ENCODE measurements at regions not wholly inside any gene's neighbourhood (a gene's known extent, or its start where the extent isn't known, plus 50 kb on each side); places are given as distances from the start of the nearest gene placed in this dataset.

DNA sequence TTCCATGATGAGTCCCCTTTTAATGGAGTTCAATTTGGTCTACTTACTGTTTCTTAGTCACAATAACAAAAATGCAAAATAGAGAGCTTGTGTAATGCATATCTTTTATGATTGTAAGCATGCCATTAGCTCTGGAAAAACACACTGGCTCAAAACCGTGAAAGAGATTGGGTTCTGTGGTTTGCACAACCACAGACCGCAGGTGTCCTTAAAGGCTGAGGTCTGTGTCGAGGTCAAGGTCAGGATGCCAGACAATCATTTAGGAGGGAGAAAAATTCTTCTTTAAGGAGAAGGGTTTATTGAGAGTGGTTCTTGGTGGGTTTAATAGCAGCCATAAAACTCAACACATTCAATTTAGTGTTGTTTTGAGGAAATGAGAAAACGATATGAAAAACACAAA lies 487.2 kb downstream of the GALR1 start:
- DNase-seq (ENCODE audit: low read depth in 4 of 4, low spot score in 1 of 4), result no peak

DNA sequence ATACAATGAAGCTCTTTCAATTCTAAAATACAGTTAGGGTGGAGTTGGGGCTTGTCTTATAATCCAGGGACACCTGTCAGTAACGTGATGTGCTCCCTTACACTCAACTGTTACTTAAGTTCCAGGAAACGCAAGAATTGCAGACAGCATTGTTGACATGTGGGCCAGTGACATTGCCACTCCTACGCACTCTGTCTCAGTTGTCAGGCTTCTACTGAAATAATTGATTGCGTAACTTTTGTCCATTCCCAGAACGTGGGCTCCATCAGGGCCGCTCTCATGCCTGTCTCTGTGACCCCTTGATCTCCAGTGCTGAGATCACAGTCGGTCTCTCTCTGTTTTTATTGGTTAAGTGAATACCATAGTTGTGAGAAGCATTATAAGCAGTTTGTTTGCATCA lies 487.8 kb downstream of the GALR1 start:
- DNase-seq (ENCODE audit: low read depth in 4 of 4, low spot score in 1 of 4), result no peak

DNA sequence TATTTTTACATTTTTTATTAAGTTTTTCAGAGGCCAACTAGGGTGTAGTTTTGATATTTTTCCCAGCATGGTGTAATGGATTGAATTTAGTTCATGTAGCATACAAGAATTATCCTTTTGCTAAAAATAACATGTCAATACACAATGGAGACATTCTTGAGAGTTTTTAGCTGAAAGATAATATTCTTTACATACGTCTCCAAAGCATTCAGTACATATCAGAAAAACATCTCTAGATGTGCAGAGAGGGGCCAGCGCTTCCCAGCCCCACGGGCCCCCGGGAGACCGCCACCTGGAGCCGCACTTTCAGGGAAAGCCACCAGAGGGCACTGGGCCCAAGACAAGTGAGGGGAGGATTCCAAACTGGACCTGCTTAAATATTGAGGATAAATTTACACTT lies 499.4 kb downstream of the GALR1 start:
- DNase-seq (ENCODE audit: low read depth in 4 of 4, low spot score in 1 of 4), result no peak

DNA sequence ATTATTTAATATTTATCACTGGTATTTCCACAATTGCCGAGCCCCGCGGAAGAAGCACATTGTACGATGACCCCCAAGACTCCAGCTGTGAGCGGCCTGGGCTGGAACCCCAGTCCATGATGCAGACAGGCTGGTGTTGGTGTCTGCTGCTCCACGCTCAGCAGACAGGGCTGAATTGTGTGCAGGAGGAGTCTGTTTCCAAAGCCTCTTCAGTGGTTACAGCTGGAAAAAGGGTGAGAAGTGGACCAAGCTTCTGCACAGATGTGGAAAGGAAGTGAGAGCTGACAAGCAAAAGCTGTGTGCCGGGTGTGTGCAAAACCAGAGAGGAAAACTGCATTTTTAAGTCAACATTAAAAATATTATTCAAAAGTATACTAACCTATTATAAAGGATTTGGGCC lies 500.4 kb downstream of the GALR1 start:
- no peak for DNase-seq (ENCODE audit: low read depth in 4 of 4, low spot score in 1 of 4)

DNA sequence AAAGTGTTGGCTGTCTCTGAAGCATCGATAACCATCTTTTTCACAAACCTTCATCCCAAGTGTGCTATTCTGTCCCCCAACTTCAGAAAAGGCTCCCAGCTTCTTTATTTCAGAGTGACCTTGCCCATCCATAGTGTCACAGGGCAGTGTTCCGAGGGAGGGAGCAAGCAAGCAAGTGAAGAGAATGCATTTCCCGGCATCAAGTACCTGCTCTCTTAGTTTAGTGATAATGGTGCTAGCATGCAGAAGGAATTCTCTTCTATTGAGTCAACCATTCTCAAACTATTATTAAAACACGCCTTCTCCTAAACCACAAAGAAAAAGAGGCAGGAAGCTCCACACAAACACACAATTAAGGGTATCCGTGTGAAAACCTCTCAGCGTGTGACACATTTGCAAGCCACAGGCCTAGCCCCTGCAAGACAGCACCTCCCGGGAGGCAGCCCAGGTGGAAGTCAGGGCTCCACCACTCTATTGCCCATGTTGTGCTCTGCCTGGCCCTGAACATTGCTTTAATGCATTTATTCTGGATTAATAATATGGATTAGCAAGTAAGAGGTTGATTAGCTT lies 504.9 kb downstream of the GALR1 start:
- no peak for DNase-seq (ENCODE audit: low read depth in 4 of 4, low spot score in 1 of 4)

DNA sequence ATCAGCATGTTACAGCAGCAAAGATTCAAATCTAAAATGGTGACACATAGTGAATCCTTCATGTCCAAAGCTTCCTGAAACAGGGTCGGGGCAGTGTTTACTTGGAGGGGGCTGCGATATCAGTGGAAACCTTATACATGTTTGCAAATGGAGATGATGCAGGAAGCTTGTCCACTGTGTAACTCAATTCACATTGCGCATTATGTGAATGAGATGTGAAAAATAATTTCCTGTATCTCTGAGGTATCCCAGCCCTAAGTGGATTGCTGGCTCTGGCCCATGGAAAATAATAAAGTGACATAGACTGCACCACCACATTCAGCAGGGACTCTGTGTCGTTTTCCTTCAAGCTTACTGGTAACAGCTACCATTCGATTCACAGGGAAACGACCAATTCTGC lies 505.5 kb downstream of the GALR1 start:
- DNase-seq (ENCODE audit: low read depth in 4 of 4, low spot score in 1 of 4), result no peak

DNA sequence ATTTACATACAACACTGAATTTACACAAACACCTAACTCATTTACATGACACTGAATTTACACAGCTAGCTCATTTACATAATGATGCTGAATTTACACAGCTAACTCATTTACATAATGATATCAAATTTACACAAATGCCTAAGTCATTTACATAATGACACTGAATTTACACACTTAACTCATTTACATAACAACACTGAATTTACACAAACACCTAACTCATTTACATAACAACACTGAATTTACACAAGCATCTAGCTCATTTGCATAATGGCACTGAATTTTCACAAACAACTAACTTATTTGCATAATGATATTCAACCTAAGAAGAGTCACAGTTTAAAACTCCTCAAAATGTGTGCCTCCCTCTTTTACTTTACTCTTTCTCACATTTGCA lies 511.7 kb downstream of the GALR1 start:
- DNase-seq (ENCODE audit: low read depth in 4 of 4, low spot score in 1 of 4), result no peak

DNA sequence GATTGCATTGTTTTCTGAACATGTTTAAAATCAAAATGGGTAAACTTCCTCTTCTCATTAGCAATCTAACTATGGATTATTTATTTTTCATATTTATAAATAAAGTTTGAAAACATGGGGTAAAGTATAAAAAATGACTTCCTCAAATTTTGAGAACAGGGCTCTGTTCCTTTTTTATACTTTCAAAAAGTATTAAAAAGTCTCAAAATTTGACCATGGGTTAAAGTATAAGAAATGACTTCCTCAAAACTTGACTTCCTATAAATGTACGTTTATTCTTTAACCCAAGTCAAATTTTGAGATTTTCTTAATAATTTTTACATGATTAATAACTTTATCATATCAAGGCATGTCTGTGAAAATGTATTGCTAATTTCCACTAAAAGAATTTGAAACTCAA lies 512.4 kb downstream of the GALR1 start:
- DNase-seq (ENCODE audit: low read depth in 4 of 4, low spot score in 1 of 4), result no peak

DNA sequence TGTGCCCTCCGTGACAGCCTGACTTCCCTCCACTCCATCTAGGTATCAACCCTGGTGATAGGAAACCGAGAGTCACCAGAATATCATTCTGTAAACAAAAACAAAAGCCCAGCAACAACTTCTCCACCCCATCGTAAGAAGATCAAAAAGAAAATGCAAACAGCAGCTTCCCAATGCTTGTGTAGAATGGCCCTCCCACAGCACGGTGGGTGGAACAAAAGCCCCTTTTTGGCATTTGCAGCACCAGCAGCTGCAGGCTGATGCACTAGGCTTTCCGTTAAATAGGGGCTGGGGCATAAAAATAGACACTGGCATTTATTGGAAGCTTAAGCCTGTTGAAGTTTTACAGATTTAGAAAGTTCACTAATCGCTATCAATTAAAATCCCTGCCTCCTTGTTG lies 513.0 kb downstream of the GALR1 start:
- no peak for DNase-seq (ENCODE audit: low read depth in 4 of 4, low spot score in 1 of 4)

DNA sequence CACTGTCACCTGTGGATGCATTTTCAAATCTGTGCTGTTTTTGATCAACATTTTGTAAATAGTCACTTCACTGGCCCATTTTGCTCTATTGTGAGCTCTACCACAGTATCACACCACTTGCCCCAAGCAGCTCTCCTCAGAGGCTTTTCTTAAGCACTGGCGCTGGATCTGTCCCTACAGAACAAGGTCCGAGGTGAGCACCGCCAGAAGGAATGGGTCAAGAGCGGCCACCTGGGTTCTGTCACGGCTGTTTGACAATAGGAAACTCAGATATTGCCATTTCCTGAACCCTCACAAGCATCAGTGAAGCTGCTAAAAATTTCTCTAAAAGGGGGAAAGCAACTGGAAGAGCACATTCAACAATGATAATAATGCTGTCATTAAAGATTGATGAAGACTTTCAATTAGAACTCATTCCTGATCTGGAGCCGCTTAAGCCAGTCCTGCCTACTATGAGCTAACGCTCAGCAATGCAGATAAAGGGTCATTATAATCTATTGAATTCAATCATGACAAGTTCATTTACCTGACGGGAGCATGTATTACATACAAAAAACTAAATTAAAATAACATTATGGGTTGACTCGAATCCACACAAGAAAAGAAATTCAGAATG lies 514.0 kb downstream of the GALR1 start:
- DNase-seq (ENCODE audit: low read depth in 4 of 4, low spot score in 1 of 4), result no peak

DNA sequence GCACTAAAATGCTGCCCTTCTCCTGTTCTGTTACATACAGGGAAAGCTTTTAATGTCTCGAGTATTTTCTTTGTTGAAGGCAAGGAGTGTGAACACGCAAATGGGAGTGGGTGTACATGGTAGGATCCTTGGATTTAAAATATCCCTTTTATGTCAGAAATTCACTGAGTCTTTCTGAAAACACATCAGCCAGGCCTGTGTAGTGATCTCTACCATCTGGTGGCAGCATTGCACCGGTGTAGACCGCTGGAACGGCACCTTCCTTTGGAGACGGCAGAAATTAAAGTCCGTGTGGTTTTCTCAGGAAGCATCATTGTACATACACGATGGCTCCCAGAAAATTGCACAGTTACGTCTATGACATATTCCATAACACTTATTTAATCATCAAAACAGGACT lies 515.8 kb downstream of the GALR1 start:
- no peak for DNase-seq (ENCODE audit: low read depth in 4 of 4, low spot score in 1 of 4)

DNA sequence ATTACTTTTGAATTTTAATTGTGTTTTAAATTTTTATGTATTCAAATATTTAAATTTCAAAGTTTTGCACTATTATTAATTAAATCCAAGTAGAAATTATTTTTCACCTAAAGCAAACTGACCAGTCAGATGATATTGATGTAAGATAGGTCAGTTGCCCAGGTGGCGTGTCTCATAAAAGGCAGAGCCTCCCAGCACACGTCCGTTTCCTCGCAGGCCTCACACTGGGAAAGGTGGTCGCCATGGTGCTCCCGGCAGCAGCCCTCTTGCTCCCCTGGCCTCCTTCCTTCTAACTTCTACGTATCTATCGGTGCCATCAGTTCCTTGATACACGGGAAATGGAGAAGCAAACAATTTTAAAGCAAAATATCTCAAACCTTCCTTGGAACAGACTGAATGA lies 516.8 kb downstream of the GALR1 start:
- no peak for DNase-seq (ENCODE audit: low read depth in 4 of 4, low spot score in 1 of 4)

DNA sequence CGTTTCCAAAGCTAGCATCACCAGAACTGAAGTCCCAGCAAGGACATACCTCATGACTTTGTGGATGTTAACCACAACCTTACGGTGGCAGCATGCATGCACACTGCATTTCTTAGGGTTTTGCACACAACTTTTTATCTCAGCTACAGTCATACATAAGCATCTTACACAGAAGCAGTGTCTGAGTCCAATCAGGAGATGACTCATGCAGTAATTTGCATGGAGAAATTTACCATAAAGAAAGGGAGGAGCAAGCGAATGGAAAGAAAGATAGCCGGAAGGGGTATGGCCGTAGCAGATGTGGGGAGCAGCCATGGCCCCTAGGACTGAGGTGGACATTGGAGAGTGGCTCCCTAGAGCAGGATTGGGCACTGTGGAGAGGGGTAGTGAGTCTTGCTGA lies 522.5 kb downstream of the GALR1 start:
- DNase-seq (ENCODE audit: low read depth in 4 of 4, low spot score in 1 of 4), result no peak

DNA sequence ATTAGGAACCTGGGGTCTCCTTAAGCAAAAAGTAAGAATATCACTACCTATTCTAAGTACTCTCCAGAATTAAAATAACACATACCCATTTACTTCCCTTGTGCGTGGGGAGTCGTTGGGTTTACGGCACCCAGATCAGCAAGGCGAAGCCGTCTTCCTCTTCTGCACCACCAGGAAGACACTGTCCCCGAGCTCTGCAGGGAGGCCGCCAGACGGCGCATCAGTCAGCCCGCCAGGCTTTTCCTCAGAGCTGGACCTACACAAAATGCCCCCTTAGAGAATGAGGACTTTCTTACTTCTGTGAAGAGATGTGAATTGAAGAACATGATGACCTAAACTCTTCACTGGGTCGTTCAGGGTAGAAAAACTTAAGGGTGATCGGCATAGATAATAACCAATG lies 526.5 kb downstream of the GALR1 start:
- DNase-seq (ENCODE audit: low read depth in 4 of 4, low spot score in 1 of 4), result no peak

DNA sequence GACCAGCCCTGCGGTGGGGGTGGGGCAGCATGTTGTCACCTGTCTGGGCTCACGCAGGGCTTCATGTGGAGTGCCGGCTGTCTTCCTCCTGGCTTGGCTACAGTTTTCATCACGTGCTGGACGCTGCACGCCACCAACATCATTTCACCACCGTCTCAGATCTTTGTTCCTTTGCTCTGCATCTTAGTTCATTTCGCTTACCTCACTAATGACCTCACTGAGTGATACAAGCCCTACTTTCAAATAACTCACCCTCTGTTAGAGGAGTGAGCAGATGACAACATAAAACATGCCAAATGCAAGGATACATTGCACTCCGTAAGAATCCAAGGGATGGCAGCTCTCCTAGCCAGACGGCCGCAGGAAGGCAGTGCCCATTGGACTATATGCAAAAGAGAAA lies 527.5 kb downstream of the GALR1 start:
- no peak for DNase-seq (ENCODE audit: low read depth in 4 of 4, low spot score in 1 of 4)

DNA sequence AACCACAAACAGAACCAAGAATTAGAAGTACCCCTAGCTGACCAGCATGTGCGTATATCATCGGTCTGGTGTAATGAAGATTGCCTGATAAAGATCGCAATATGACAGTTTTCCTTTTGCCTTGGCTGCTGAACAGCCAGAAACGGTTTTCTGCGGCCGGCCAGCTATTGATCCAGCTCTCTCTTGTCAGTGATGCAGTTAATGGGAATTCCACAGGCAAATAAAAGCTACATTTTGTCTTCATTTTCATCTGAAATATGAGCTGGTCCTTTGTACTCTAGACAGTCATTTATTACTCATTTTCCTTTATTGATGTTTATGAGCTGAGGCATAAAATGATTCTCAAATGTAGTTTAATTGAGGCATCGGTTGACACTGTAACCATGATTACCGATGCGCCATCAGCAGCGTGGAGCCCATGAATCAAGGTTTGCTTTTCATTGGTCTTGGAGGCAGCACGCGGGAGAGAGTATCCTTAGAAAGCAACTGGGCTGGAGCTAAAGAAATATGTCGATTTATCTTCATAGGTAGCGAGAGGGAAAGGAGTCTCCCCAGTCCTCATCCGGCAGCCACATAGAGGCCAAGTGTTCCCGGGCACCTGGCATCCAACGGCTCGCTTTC lies 535.2 kb downstream of the GALR1 start:
- no peak for DNase-seq (ENCODE audit: low read depth in 4 of 4, low spot score in 1 of 4)

DNA sequence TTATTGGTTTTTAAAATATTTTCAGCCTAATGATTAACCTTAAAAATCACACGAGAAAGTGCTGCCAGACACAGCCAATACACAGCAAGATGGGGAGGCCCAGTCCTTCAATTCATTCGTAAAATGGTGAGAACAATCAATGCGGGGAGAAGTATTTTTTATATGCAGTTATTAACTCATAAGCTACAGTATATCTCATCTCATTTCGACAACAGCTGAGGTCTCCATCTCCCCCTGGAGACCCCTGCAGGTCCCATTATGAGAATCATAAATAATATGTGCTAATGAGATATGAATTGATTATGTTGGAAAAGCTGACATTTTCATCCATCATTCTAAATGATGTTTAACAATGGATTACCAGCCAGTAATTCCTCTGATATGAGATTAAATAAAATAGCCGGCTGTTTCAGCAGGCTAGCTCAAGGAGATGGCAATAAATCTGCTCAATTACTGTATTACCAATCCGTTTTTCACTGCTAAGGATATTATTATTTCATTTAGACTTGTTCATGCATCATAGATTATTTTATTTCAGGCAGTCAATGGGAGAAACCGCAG lies 535.8 kb downstream of the GALR1 start:
- no peak for DNase-seq (ENCODE audit: low read depth in 4 of 4, low spot score in 1 of 4)

DNA sequence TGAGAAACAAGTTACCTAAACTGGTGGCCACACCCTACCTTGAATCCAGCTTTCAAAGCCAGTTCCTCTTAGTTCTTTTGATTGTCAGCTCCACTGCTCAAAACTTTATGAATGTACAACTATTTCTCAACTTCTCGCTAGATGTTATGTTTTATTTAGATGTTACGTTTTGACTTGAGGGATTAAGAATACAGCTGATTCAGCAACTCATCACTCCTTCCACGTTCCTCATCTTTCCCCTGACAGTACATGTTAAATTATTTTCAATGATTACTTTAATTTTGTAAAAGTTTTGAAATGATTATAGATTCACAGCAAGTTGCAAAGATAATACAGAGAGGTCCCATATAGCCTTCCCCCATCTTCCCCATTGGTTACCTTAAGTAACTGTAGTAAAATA lies 553.4 kb downstream of the GALR1 start:
- no peak for DNase-seq (ENCODE audit: low read depth in 4 of 4, low spot score in 1 of 4)

DNA sequence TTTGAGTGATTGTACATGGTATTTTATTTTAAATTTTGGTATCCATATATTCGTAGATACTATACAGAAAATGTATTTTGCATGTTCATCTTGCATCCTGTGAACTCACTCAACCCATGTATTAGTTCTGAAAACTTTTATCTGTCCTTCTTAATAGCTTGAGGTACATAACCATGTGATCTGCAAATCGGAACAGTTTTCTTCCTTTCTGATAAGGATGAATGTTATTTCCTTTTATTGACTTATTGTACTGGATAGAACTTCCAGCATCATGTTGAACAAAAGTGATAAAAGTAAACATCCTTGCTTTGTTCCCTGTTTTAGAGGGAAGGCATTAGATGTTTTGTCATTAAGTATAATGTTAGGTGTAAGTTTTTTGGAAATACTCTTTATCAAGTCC lies 554.7 kb downstream of the GALR1 start:
- DNase-seq (ENCODE audit: low read depth in 4 of 4, low spot score in 1 of 4), result no peak

DNA sequence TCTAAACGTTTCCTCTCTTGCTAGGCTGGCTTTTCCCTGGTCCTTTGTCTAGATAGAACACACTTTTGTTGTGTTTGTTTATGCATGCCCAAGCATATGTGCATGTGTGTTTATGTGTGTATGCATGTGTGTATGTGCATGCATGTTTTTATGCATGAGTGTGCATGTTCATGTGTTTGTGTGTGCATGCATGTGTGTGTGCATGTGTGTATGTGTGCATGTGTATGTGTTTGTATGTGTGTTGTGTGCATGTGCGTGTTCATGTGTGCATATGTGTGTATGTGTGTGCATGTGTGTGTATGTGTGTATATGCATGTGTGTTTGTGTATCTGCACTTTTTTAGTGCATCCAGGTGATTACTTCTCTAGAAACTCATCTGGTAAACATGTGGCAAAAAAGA lies 558.0 kb downstream of the GALR1 start:
- no peak for DNase-seq (ENCODE audit: low read depth in 4 of 4, low spot score in 1 of 4)

DNA sequence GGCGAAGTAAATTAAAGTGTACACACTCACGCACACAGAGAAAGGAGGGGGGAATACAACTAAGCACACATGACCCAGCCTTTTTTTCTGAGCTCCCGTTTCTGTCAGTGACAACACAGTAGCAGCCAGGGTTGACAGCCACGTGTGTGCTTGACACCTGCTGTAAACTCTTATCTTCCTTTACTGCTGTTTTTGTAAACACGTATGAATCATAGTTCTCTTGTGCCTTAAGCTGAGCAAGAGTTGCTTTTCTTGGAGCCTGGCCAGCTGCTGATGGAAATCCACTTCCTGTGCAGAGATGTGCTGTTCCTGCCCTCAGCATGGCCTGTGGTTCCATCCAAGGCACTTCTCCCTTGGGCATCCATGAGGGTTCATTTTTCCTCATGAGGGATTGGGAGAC lies 561.9 kb downstream of the GALR1 start:
- no peak for DNase-seq (ENCODE audit: low read depth in 4 of 4, low spot score in 1 of 4)

DNA sequence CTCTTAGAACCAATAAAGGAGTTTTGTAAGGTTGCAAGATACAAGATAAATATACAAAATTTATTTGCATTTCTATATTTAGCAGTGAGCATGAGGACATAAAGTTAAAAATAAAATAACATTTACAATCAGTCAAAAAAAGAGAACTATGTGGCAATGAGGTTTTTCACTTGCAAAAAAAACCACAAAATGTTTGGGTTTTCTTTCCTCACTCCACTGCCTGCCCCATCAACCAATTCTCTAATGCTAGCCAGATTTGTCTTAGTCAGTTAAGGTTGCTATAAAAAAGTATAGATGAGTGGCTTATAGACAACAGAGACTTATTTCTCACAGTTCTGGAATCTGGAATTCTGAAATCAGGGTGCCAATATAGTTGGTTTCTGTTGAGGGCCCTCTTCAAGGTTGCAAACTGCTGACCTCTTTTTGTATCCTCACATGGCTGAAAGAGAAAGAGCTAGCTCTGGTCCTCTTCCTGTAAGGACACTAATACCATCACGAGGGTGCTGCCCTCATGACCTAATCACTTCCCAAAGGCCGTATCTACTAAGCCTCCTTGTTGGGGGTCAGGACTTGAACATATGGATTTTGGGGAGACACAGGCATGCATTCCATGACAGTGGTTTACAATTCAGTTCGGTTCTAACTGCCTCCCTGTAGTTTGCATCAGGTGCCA lies 566.2 kb downstream of the GALR1 start:
- DNase-seq (ENCODE audit: low read depth in 4 of 4, low spot score in 1 of 4), result no peak
